ENCODE measurements at regions not wholly inside any gene's neighbourhood (a gene's known extent, or its start where the extent isn't known, plus 50 kb on each side); places are given as distances from the start of the nearest gene placed in this dataset.

DNA sequence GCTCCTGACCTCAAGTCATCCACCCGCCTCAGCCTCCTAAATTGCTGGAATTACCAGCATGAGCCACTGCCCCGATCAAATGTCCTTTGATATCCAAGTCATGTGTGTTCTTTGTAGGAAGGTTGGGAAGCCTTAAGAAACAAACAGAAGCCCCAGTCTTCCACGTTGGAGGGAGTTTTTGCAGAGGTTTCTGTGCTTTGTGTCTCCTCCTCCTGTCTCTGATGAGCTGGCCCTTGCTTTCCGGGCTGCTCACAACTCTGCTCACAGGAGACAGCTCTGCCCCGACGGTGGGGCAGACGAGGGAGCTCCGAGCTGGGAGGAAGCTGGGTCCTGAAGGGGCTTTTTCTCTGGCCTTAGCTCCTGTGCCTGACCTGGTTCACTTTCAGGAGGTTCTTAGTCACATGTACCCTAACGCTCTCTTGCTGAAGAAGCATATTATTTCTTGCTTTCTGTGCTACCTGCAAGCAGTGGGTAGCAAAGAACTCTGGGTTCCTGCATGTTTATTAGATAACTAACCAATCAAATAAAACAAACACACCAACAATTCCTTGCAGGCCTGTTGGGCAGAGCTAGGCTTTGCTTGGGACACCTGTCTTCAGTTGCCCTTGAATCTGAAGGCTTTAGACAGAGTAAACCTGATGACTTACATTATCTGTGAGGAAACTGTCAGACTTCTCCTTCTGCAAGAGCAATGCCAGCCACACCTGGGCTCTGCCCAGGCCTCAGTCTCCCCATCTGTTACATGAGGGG is 52.6 kb upstream of the SMAD6 start (continued):
- TF ChIP-seq, protein P1, sequence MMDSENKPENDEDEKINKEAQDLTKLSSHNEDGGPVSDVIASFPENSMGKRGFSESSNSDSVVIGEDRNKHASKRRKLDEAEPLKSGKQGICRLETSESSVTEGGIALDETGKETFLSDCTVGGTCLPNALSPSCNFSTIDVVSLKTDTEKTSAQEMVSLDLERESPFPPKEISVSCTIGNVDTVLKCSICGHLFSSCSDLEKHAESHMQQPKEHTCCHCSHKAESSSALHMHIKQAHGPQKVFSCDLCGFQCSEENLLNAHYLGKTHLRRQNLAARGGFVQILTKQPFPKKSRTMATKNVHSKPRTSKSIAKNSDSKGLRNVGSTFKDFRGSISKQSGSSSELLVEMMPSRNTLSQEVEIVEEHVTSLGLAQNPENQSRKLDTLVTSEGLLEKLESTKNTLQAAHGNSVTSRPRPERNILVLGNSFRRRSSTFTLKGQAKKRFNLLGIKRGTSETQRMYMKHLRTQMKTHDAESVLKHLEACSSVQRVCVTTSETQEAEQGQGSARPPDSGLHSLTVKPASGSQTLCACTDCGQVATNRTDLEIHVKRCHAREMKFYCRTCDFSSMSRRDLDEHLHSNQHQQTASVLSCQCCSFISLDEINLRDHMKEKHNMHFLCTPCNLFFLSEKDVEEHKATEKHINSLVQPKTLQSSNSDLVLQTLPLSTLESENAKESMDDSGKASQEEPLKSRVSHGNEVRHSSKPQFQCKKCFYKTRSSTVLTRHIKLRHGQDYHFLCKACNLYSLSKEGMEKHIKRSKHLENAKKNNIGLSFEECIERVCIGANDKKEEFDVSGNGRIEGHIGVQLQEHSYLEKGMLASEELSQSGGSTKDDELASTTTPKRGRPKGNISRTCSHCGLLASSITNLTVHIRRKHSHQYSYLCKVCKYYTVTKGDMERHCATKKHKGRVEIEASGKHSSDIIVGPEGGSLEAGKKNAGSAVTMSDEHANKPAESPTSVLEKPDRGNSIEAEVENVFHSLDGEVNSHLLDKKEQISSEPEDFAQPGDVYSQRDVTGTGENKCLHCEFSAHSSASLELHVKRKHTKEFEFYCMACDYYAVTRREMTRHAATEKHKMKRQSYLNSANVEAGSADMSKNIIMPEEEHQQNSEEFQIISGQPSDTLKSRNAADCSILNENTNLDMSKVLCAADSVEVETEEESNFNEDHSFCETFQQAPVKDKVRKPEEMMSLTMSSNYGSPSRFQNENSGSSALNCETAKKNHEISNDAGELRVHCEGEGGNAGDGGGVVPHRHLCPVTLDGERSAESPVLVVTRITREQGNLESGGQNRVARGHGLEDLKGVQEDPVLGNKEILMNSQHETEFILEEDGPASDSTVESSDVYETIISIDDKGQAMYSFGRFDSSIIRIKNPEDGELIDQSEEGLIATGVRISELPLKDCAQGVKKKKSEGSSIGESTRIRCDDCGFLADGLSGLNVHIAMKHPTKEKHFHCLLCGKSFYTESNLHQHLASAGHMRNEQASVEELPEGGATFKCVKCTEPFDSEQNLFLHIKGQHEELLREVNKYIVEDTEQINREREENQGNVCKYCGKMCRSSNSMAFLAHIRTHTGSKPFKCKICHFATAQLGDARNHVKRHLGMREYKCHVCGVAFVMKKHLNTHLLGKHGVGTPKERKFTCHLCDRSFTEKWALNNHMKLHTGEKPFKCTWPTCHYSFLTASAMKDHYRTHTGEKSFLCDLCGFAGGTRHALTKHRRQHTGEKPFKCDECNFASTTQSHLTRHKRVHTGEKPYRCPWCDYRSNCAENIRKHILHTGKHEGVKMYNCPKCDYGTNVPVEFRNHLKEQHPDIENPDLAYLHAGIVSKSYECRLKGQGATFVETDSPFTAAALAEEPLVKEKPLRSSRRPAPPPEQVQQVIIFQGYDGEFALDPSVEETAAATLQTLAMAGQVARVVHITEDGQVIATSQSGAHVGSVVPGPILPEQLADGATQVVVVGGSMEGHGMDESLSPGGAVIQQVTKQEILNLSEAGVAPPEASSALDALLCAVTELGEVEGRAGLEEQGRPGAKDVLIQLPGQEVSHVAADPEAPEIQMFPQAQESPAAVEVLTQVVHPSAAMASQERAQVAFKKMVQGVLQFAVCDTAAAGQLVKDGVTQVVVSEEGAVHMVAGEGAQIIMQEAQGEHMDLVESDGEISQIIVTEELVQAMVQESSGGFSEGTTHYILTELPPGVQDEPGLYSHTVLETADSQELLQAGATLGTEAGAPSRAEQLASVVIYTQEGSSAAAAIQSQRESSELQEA (IDR thresholded peaks at IDR 0.05; ENCODE audit: low read depth), result no peak
- TF ChIP-seq ZNF717 (CRISPR knock-in tag; IDR thresholded peaks at IDR 0.05) (no peak), NUFIP1 (IDR thresholded peaks at IDR 0.05; ENCODE audit: partially characterized antibody) (no peak), ZNF445 (CRISPR knock-in tag; IDR thresholded peaks at IDR 0.05; ENCODE audit: low read depth) (no peak), TCF3 (CRISPR knock-in tag; IDR thresholded peaks at IDR 0.05) (no peak), RBBP5 (IDR thresholded peaks at IDR 0.05; ENCODE audit: borderline replicate concordance, insufficient read depth, low read length, poor library complexity, severe bottlenecking) (no peak), ZBTB49 (CRISPR knock-in tag; IDR thresholded peaks at IDR 0.05; ENCODE audit: borderline replicate concordance) (no peak), GTF2E2 (tag; IDR thresholded peaks at IDR 0.05) (no peak), POLR2AphosphoS5 (IDR thresholded peaks at IDR 0.05; ENCODE audit: control insufficient read depth, insufficient read depth, low read depth, low read length) (no peak)
- TF ChIP-seq, protein P2, sequence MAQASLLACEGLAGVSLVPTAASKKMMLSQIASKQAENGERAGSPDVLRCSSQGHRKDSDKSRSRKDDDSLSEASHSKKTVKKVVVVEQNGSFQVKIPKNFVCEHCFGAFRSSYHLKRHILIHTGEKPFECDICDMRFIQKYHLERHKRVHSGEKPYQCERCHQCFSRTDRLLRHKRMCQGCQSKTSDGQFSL (CRISPR knock-in tag; IDR thresholded peaks at IDR 0.05), result no peak
- TF ChIP-seq, protein P2 (tag; IDR thresholded peaks at IDR 0.05), result no peak

All from K562 (cell line).